IPS-NIHi7 (cell line): ENCODE measurements at regions not wholly inside any gene's neighbourhood (a gene's known extent, or its start where the extent isn't known, plus 50 kb on each side); places are given as distances from the start of the nearest gene placed in this dataset.
"Not testable (repeated sequence)": the region's sequence is repeated elsewhere in the genome, so short reads cannot be mapped to it uniquely, and the experiment has no call there.

Source experiments
- DNase-seq: peaks from one replicate; pipeline ENCODE4 v3.0.0; 2012; ENCODE audit warnings: mixed read lengths; ENCODE audit errors: extremely low spot score

GRCh38 chr2:55124682-55125081, 74.4 kb upstream of the RTN4 start:
- DNase-seq, result not testable (repeated sequence)

- DNase-seq, result no peak
These were observed 73.6 kb upstream of the RTN4 start for GRCh38 chr2:55123851-55124269.

GRCh38 chr2:55120634-55121359, 70.5 kb upstream of the RTN4 start:
- no peak for DNase-seq

GRCh38 chr2:55119711-55120487, 69.6 kb upstream of the RTN4 start:
- no peak for DNase-seq

GRCh38 chr2:55118643-55119083, 68.4 kb upstream of the RTN4 start:
- no peak for DNase-seq

GRCh38 chr2:55116966-55117365, 66.7 kb upstream of the RTN4 start:
- DNase-seq, result no peak

GRCh38 chr2:55116598-55116964, 66.3 kb upstream of the RTN4 start:
- DNase-seq, result no peak

- DNase-seq, result no peak
These were observed 65.7 kb upstream of the RTN4 start for GRCh38 chr2:55115761-55116597.

- no peak for DNase-seq
These were observed 64.3 kb upstream of the RTN4 start for GRCh38 chr2:55114597-55114996.

GRCh38 chr2:55114082-55114481, 63.8 kb upstream of the RTN4 start:
- no peak for DNase-seq

GRCh38 chr2:55112229-55113031, 62.2 kb upstream of the RTN4 start:
- DNase-seq, result no peak

- DNase-seq, result peak; percentile 56
These were observed 61.4 kb upstream of the RTN4 start for GRCh38 chr2:55111570-55112228.

GRCh38 chr2:55111230-55111569, 60.9 kb upstream of the RTN4 start:
- no peak for DNase-seq

- no peak for DNase-seq
These were observed 59.1 kb upstream of the RTN4 start for GRCh38 chr2:55109219-55109891.

- DNase-seq, result no peak
These were observed 58.4 kb upstream of the RTN4 start for GRCh38 chr2:55108456-55109160.

GRCh38 chr2:55107436-55107835, 57.2 kb upstream of the RTN4 start:
- no peak for DNase-seq

GRCh38 chr2:55106148-55106547, 55.9 kb upstream of the RTN4 start:
- DNase-seq, result no peak

- no peak for DNase-seq
These were observed 55.2 kb upstream of the RTN4 start for GRCh38 chr2:55105456-55105855.

- DNase-seq, result no peak
These were observed 52.8 kb upstream of the RTN4 start for GRCh38 chr2:55103046-55103445.
